RWPE1 (cell line): ENCODE measurements at regions not wholly inside any gene's neighbourhood (a gene's known extent, or its start where the extent isn't known, plus 50 kb on each side); places are given as distances from the start of the nearest gene placed in this dataset.

Source experiments
- CTCF ChIA-PET: fragments of 350-600 bp; sonication (Branson Sonifier 250); formaldehyde crosslinking; extraction: SDS; loops from one replicate; lab custom pipeline; 2021; lab: Yijun Ruan, JAX
- POLR2A ChIA-PET: fragments of 400-600 bp; formaldehyde crosslinking; extraction: SDS; loops from one replicate; lab custom pipeline; 2020; ENCODE audit warnings: antibody characterized with exemption; ENCODE audit not compliant: low non-redundant PET; lab: Yijun Ruan, JAX
- DNase-seq: peaks from one replicate; pipeline ENCODE4 v3.0.0; 2012; ENCODE audit warnings: low spot score
- H3K27ac ChIP-seq: fragments of 450-650 bp; 2 replicates; pipeline ENCODE4 v1.5.1; 2017
- CTCF ChIP-seq: fragments of 450-650 bp; conservative IDR thresholded peaks from 2 replicates; pipeline ENCODE4 v1.5.1; 2017; ENCODE audit warnings: low read depth, mild to moderate bottlenecking

- CTCF ChIA-PET = no interaction called here
- DNase-seq = no peak
- no peak overlapping the region for H3K27ac ChIP-seq
- POLR2A ChIA-PET = no interaction called here
- no peak for TF ChIP-seq CTCF
Observed at GRCh38 chr13:111636271-111636670, 315.8 kb downstream of the TEX29 start.

GRCh38 chr13:111636804-111637203 lies 316.4 kb downstream of the TEX29 start:
- DNase-seq = no peak
- H3K27ac ChIP-seq = no peak overlapping the region
- TF ChIP-seq CTCF = no peak
- ChIA-PET CTCF (no interaction called here), POLR2A (no interaction called here)

- CTCF ChIA-PET = no interaction called here
- TF ChIP-seq CTCF = no peak
- POLR2A ChIA-PET = no interaction called here
- no peak overlapping the region for H3K27ac ChIP-seq
- no peak for DNase-seq
Observed at GRCh38 chr13:111637365-111637764, 316.9 kb downstream of the TEX29 start.

GRCh38 chr13:111638233-111638632 lies 317.8 kb downstream of the TEX29 start:
- DNase-seq = no peak
- TF ChIP-seq CTCF = no peak
- no peak overlapping the region for H3K27ac ChIP-seq
- CTCF ChIA-PET = no interaction called here
- POLR2A ChIA-PET = no interaction called here

GRCh38 chr13:111639196-111639705 lies 318.8 kb downstream of the TEX29 start:
- no peak overlapping the region for H3K27ac ChIP-seq
- TF ChIP-seq CTCF = no peak
- ChIA-PET CTCF (no interaction called here), POLR2A (no interaction called here)
- no peak for DNase-seq

GRCh38 chr13:111640006-111640405 lies 319.6 kb downstream of the TEX29 start:
- POLR2A ChIA-PET = no interaction called here
- TF ChIP-seq CTCF = no peak
- no peak for DNase-seq
- CTCF ChIA-PET = no interaction called here
- H3K27ac ChIP-seq = no peak overlapping the region

- DNase-seq = no peak
- no peak for TF ChIP-seq CTCF
- POLR2A ChIA-PET = no interaction called here
- no peak overlapping the region for H3K27ac ChIP-seq
- CTCF ChIA-PET = no interaction called here
Observed at GRCh38 chr13:111640476-111640875, 320.0 kb downstream of the TEX29 start.
